GM12864 (cell line): ENCODE measurements at regions not wholly inside any gene's neighbourhood (a gene's known extent, or its start where the extent isn't known, plus 50 kb on each side); places are given as distances from the start of the nearest gene placed in this dataset.

Experiments used
- DNase-seq: peaks from one replicate; pipeline ENCODE4 v3.0.0-alpha.2; 2011; ENCODE audit warnings: low read depth
- H3K4me3 ChIP-seq: 2 replicates; pipeline ENCODE4 v1.5.1; 2011; ENCODE audit warnings: mild to moderate bottlenecking, low read depth, low read length, control low read depth
- TF ChIP-seq, protein P1 (sequence below): IDR thresholded peaks from 2 replicates; pipeline ENCODE4 v1.5.1; 2011; ENCODE audit warnings: low read depth, mild to moderate bottlenecking, moderate library complexity, low read length, control low read depth, inconsistent platforms; ENCODE audit errors: missing control alignments

DNA sequence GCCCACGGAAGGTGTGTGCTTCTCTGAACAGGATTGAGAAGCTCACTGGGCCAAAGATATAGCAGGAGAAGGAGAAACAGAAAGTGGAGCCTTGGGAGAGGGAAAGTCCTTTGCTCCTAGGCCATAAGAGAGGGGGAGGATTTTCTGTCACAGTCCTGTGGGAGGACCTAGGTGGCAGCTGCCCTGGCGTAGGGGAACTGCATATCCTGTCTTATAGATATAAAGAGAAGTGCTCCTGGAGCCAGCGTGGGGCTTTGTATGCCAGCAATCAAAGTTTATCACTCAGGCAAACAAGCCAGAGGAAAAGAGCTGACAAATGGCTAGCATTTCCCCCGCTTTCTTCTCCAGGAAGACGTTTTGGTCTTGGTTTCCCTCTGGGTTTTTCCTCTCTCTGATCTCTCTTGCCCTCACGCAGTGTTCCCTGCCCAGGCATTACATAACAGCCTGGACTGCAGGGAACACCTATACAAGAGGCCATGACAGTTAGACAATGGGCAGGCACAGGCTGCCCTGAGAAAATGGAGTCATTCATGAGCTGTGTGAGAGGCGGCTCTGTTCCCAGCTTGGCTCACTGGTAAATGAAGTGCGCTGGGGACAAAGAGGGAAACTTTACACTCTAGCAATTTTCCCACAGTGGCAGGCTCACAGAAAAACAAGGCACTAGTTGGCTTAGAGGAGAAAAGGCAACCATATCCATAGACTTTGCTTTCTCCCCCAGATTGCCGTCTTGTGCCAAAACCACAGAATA, 52.5 kb upstream of the ZNF648 start:
- no peak overlapping the region for H3K4me3 ChIP-seq
- no peak for DNase-seq
- TF ChIP-seq, protein P1, sequence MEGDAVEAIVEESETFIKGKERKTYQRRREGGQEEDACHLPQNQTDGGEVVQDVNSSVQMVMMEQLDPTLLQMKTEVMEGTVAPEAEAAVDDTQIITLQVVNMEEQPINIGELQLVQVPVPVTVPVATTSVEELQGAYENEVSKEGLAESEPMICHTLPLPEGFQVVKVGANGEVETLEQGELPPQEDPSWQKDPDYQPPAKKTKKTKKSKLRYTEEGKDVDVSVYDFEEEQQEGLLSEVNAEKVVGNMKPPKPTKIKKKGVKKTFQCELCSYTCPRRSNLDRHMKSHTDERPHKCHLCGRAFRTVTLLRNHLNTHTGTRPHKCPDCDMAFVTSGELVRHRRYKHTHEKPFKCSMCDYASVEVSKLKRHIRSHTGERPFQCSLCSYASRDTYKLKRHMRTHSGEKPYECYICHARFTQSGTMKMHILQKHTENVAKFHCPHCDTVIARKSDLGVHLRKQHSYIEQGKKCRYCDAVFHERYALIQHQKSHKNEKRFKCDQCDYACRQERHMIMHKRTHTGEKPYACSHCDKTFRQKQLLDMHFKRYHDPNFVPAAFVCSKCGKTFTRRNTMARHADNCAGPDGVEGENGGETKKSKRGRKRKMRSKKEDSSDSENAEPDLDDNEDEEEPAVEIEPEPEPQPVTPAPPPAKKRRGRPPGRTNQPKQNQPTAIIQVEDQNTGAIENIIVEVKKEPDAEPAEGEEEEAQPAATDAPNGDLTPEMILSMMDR = no peak

DNA sequence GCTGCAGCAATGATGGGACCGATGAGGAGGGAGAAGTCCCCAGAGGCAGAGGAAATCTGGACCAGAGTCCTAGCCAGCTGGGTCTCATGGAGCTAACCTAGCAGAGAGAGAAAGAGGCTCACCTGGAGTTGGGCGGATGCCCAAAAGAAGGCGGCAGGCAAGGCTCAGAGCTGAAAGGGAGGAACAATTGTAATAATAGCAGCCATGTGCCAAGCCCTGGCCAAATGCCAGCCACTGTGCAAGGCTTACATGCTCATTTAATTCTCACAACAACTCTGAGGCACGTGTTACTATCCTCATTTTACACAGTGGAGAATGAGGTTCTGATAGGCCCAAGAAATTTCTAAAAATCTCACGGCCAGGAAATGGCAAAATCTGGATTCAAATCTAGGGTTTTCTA, 50.0 kb upstream of the ZNF648 start:
- H3K4me3 ChIP-seq = no peak overlapping the region
- TF ChIP-seq, protein P1 = no peak
- no peak for DNase-seq
